ENCODE measurements at regions not wholly inside any gene's neighbourhood (a gene's known extent, or its start where the extent isn't known, plus 50 kb on each side); places are given as distances from the start of the nearest gene placed in this dataset.

DNA sequence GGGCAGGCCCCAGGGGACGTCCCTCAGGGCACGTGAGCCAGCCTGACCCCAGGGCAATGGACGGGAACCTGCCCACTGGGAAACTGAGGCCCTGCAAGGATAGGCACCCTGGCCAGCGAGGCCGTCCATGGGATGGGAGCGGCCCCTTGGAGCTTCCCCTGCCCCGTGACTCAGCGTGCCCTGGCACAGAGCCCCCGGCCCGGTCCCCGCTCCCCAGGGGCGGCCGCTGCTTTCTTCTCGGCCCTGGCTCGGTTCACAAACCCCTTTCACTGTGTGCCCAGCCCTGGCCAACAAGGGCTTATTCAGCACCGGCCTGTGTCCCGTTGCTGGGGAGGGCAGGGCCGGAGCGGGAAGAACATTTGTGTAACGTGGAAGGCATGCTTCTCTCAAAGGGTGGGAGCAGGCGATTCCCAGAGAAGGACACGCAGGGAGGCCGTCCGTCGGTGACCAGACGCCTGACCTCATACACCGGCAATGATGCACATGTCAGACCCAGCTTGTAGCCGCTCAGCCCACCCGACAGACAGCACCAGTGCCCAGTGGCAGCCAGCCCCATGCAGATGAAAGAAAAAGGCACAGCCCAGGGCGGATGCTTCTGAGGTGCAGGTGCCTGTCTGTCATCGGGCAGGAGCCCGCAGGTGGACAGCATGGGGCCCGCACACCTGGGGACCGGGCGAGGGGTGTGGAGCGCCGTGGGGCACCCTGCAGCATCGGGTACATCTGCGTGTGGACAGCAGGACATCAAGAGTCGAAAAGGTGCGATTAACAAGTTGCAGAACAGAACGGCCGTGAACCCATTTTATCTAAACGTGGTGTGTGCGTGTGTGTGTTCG lies 94.5 kb downstream of the PDGFA start:
- DNase-seq, result no peak
- H3K27me3 ChIP-seq (ENCODE audit: insufficient read depth, low read length), result no peaks in the 10 kb centered on the region
- Mint-ChIP-seq H3K9me3 (peaks cover 0 to 2% (median 0%) of the 10 kb centered on the region in 8 donors), H3K36me3 (no peaks in the 10 kb centered on the region), H3K27me3 (no peaks in the 10 kb centered on the region), H3K27ac (no peak overlapping the region), H3K4me3 (no peak overlapping the region), H3K4me1 (no peaks in the 10 kb centered on the region)
- ChIA-PET CTCF (ENCODE audit: partially characterized antibody) (no interaction called here), POLR2A (ENCODE audit: partially characterized antibody) (no interaction called here)
- H3K4me3 ChIP-seq (ENCODE audit: low read length in 2 of 2), result no peak overlapping the region
- H3K9me3 ChIP-seq (ENCODE audit: control insufficient read depth in 1 of 2, low read length in 2 of 2), result no peaks in the 10 kb centered on the region
- H3K27ac ChIP-seq (ENCODE audit: low read depth, low read length), result no peak overlapping the region
- intact Hi-C loops (cut with micrococcal nuclease), result no loop called here
- no peaks in the 10 kb centered on the region for H3K36me3 ChIP-seq (ENCODE audit: insufficient read depth, low read length)
- H3K4me1 ChIP-seq (ENCODE audit: insufficient read depth, low read length), result no peaks in the 10 kb centered on the region

- peaks cover 0 to 2% (median 0%) of the 10 kb centered on the region in 8 donors for H3K9me3 Mint-ChIP-seq
- no peak overlapping the region for H3K4me3 Mint-ChIP-seq
- no peak for DNase-seq
- H3K4me1 Mint-ChIP-seq, result no peaks in the 10 kb centered on the region
- no peaks in the 10 kb centered on the region for H3K36me3 Mint-ChIP-seq
- H3K36me3 ChIP-seq (ENCODE audit: insufficient read depth, low read length), result no peaks in the 10 kb centered on the region
- no peaks in the 10 kb centered on the region for H3K9me3 ChIP-seq (ENCODE audit: control insufficient read depth in 1 of 2, low read length in 2 of 2)
- intact Hi-C loops (cut with micrococcal nuclease), result no loop called here
- H3K27me3 Mint-ChIP-seq, result no peaks in the 10 kb centered on the region
- H3K4me1 ChIP-seq (ENCODE audit: insufficient read depth, low read length), result no peaks in the 10 kb centered on the region
- H3K27ac Mint-ChIP-seq, result no peak overlapping the region
- CTCF ChIA-PET (ENCODE audit: partially characterized antibody), result no interaction called here
- H3K27ac ChIP-seq (ENCODE audit: low read depth, low read length), result no peak overlapping the region
- POLR2A ChIA-PET (ENCODE audit: partially characterized antibody), result no interaction called here
- H3K27me3 ChIP-seq (ENCODE audit: insufficient read depth, low read length), result no peaks in the 10 kb centered on the region
- no peak overlapping the region for H3K4me3 ChIP-seq (ENCODE audit: low read length in 2 of 2)
These were observed 93.9 kb downstream of the PDGFA start for GRCh38 chr7:425794-426188.

DNA sequence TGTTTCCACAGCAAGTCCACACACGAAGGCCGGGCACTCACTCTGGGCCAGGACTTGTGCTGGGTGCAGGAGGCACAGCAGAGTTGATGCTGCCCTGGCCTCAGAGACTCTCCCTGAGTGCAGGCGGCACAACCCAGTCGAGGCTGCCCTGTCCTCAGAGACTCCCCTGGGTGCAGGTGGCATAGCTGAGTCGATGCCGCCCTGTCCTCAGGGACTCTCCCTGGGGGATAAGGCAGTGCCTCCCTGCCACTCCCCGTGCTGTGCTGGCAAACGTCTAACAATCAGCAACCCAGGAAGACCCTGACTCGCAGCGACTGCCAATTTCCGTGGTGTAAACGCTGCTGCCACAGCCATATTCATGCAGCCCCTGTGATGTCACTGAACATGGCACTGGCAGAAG lies 93.1 kb downstream of the PDGFA start:
- Histone ChIP-seq H3K36me3 (ENCODE audit: insufficient read depth, low read length) (no peaks in the 10 kb centered on the region), H3K4me1 (ENCODE audit: insufficient read depth, low read length) (no peaks in the 10 kb centered on the region), H3K4me3 (ENCODE audit: low read length in 2 of 2) (no peak overlapping the region), H3K9me3 (ENCODE audit: control insufficient read depth in 1 of 2, low read length in 2 of 2) (no peaks in the 10 kb centered on the region), H3K27me3 (ENCODE audit: insufficient read depth, low read length) (no peaks in the 10 kb centered on the region), H3K27ac (ENCODE audit: low read depth, low read length) (no peak overlapping the region)
- no peaks in the 10 kb centered on the region for H3K36me3 Mint-ChIP-seq
- intact Hi-C loops (cut with micrococcal nuclease), result no loop called here
- POLR2A ChIA-PET (ENCODE audit: partially characterized antibody), result no interaction called here
- H3K9me3 Mint-ChIP-seq, result no peaks in the 10 kb centered on the region
- DNase-seq, result no peak
- no peak overlapping the region for H3K4me3 Mint-ChIP-seq
- CTCF ChIA-PET (ENCODE audit: partially characterized antibody), result no interaction called here
- H3K27ac Mint-ChIP-seq, result no peak overlapping the region
- H3K4me1 Mint-ChIP-seq, result no peaks in the 10 kb centered on the region
- H3K27me3 Mint-ChIP-seq, result no peaks in the 10 kb centered on the region

DNA sequence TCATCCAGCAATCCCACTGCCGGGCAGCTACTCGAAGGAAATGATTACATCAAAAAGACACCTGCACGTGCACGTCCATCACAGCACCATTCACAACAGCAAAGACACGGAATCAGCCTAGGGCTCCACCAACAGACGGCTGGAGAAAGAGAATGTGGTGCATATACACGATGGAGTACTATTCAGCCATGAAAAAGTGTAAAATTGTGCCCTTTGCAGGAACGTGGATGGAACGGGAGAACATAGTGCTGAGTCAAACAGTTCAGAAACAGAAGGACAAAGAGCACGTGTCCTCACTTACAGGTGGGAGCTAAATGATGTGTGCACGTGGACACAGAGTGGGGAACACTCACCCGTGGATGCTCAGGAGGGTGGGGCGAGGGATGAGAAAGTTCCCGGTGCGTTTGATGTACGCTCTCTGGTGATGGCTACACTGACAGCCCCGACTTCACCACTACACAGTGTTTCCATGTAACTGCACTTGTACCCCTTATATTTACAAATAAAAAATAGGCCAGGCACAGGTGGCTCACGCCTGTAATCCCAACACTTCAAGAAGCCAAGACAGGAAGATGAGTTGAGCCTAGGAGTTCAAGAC lies 92.0 kb downstream of the PDGFA start:
- no peaks in the 10 kb centered on the region for H3K9me3 Mint-ChIP-seq
- H3K9me3 ChIP-seq (ENCODE audit: control insufficient read depth in 1 of 2, low read length in 2 of 2), result no peaks in the 10 kb centered on the region
- no peaks in the 10 kb centered on the region for H3K27me3 ChIP-seq (ENCODE audit: insufficient read depth, low read length)
- intact Hi-C loops (cut with micrococcal nuclease), result no loop called here
- H3K27me3 Mint-ChIP-seq, result no peaks in the 10 kb centered on the region
- H3K4me3 ChIP-seq (ENCODE audit: low read length in 2 of 2), result no peak overlapping the region
- CTCF ChIA-PET (ENCODE audit: partially characterized antibody), result no interaction called here
- H3K4me1 ChIP-seq (ENCODE audit: insufficient read depth, low read length), result no peaks in the 10 kb centered on the region
- POLR2A ChIA-PET (ENCODE audit: partially characterized antibody), result no interaction called here
- no peak overlapping the region for H3K4me3 Mint-ChIP-seq
- H3K27ac Mint-ChIP-seq, result no peak overlapping the region
- H3K4me1 Mint-ChIP-seq, result no peaks in the 10 kb centered on the region
- no peak overlapping the region for H3K27ac ChIP-seq (ENCODE audit: low read depth, low read length)
- H3K36me3 Mint-ChIP-seq, result no peaks in the 10 kb centered on the region
- no peaks in the 10 kb centered on the region for H3K36me3 ChIP-seq (ENCODE audit: insufficient read depth, low read length)
- no peak for DNase-seq

DNA sequence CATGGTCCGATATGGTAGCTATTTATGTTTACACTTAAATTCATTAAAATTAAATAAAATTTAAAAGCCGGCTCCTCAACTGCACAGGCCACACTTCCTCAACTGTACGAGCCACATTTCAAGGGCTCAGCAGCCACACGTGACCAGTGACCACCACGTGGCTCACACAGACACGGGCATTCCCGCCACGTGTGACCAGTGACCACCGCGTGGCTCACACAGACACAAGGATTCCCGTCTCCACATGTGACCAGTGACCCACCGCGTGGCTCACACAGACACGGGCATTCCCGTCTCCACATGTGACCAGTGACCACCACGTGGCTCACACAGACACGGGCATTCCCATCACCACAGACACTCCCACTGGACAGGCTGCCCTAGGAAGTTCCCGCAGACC lies 91.3 kb downstream of the PDGFA start:
- POLR2A ChIA-PET (ENCODE audit: partially characterized antibody), result no interaction called here
- H3K27ac ChIP-seq (ENCODE audit: low read depth, low read length), result no peak overlapping the region
- H3K27ac Mint-ChIP-seq, result no peak overlapping the region
- no peaks in the 10 kb centered on the region for H3K36me3 Mint-ChIP-seq
- no peaks in the 10 kb centered on the region for H3K9me3 ChIP-seq (ENCODE audit: control insufficient read depth in 1 of 2, low read length in 2 of 2)
- no peaks in the 10 kb centered on the region for H3K36me3 ChIP-seq (ENCODE audit: insufficient read depth, low read length)
- H3K4me3 Mint-ChIP-seq, result no peak overlapping the region
- no peak overlapping the region for H3K4me3 ChIP-seq (ENCODE audit: low read length in 2 of 2)
- no peaks in the 10 kb centered on the region for H3K4me1 Mint-ChIP-seq
- CTCF ChIA-PET (ENCODE audit: partially characterized antibody), result no interaction called here
- H3K27me3 Mint-ChIP-seq, result no peaks in the 10 kb centered on the region
- intact Hi-C loops (cut with micrococcal nuclease), result no loop called here
- DNase-seq, result no peak
- H3K4me1 ChIP-seq (ENCODE audit: insufficient read depth, low read length), result no peaks in the 10 kb centered on the region
- no peaks in the 10 kb centered on the region for H3K9me3 Mint-ChIP-seq
- no peaks in the 10 kb centered on the region for H3K27me3 ChIP-seq (ENCODE audit: insufficient read depth, low read length)

DNA sequence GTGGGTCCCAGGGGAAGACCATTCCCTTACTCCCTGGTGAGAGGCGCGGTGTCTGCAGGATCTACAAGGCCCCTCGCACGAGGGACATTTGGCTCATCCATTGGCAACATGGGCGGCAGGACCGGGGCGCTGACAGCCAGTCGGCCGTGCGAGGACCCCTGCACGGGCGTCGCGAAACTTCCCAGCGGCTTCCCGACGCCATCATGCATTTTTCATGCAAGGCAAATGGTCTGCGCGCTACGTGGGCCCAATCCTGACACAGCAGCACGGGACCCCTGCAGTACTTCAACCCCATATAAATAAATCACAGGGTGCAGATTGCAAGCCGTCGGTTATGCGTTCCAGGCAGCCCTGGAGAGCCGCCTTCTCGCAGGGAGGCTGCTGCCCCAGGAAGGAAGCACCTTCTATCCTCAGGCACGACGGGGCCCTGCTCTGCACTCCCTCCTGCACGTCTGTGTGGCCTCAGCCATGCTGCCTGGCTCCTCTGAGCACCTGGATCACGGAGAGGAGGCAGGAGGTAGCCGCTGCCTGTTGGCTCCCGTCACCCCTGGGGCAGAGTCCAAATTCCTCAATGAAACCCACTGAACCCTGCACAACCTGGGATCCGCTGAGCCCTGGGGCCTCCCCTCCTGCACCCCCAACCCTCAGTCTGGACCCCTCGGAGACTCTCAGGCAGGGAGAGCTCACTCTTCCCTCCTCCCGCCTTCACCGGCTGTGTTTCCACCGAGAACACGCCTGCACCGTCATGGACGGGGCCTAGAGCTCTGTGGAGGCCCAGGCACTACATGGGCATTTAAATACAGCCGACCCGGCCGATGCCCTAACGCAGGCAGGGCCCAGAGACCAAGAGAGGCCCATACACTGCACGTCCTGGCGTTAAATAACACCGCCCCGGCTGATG lies 90.5 kb downstream of the PDGFA start:
- H3K4me1 ChIP-seq (ENCODE audit: insufficient read depth, low read length), result no peaks in the 10 kb centered on the region
- no peaks in the 10 kb centered on the region for H3K4me1 Mint-ChIP-seq
- no peak overlapping the region for H3K27ac ChIP-seq (ENCODE audit: low read depth, low read length)
- no peak overlapping the region for H3K4me3 Mint-ChIP-seq
- POLR2A ChIA-PET (ENCODE audit: partially characterized antibody), result no interaction called here
- no peaks in the 10 kb centered on the region for H3K36me3 ChIP-seq (ENCODE audit: insufficient read depth, low read length)
- no peak overlapping the region for H3K27ac Mint-ChIP-seq
- CTCF ChIA-PET (ENCODE audit: partially characterized antibody), result no interaction called here
- no peaks in the 10 kb centered on the region for H3K9me3 ChIP-seq (ENCODE audit: control insufficient read depth in 1 of 2, low read length in 2 of 2)
- no peaks in the 10 kb centered on the region for H3K27me3 Mint-ChIP-seq
- no peaks in the 10 kb centered on the region for H3K9me3 Mint-ChIP-seq
- DNase-seq, result no peak
- no peaks in the 10 kb centered on the region for H3K27me3 ChIP-seq (ENCODE audit: insufficient read depth, low read length)
- no peaks in the 10 kb centered on the region for H3K36me3 Mint-ChIP-seq
- H3K4me3 ChIP-seq (ENCODE audit: low read length in 2 of 2), result no peak overlapping the region
- intact Hi-C loops (cut with micrococcal nuclease), result no loop called here

GRCh38 chr7:429828-430180 lies 89.8 kb downstream of the PDGFA start:
- CTCF ChIA-PET (ENCODE audit: partially characterized antibody), result no interaction called here
- H3K27me3 ChIP-seq (ENCODE audit: insufficient read depth, low read length), result no peaks in the 10 kb centered on the region
- no peak overlapping the region for H3K4me3 ChIP-seq (ENCODE audit: low read length in 2 of 2)
- H3K9me3 ChIP-seq (ENCODE audit: control insufficient read depth in 1 of 2, low read length in 2 of 2), result no peaks in the 10 kb centered on the region
- no peak overlapping the region for H3K4me3 Mint-ChIP-seq
- H3K27ac ChIP-seq (ENCODE audit: low read depth, low read length), result no peak overlapping the region
- H3K9me3 Mint-ChIP-seq, result no peaks in the 10 kb centered on the region
- H3K36me3 ChIP-seq (ENCODE audit: insufficient read depth, low read length), result no peaks in the 10 kb centered on the region
- no peaks in the 10 kb centered on the region for H3K4me1 ChIP-seq (ENCODE audit: insufficient read depth, low read length)
- H3K36me3 Mint-ChIP-seq, result no peaks in the 10 kb centered on the region
- no peak for DNase-seq
- H3K27me3 Mint-ChIP-seq, result no peaks in the 10 kb centered on the region
- intact Hi-C loops (cut with micrococcal nuclease), result no loop called here
- POLR2A ChIA-PET (ENCODE audit: partially characterized antibody), result no interaction called here
- H3K27ac Mint-ChIP-seq, result no peak overlapping the region
- H3K4me1 Mint-ChIP-seq, result peaks cover 0 to 2% (median 0%) of the 10 kb centered on the region in 4 donors

All from CD4-positive, alpha-beta memory T cell (primary cell).